ENCODE measurements at regions not wholly inside any gene's neighbourhood (a gene's known extent, or its start where the extent isn't known, plus 50 kb on each side); places are given as distances from the start of the nearest gene placed in this dataset.

GRCh38 chr10:59018977-59019376, 157.5 kb upstream of the PHYHIPL start:
- TF ChIP-seq CTCF (IDR thresholded peaks at IDR 0.05) (no peak), POLR2A (IDR thresholded peaks at IDR 0.05) (no peak)
